ENCODE measurements at regions not wholly inside any gene's neighbourhood (a gene's known extent, or its start where the extent isn't known, plus 50 kb on each side); places are given as distances from the start of the nearest gene placed in this dataset.

DNA sequence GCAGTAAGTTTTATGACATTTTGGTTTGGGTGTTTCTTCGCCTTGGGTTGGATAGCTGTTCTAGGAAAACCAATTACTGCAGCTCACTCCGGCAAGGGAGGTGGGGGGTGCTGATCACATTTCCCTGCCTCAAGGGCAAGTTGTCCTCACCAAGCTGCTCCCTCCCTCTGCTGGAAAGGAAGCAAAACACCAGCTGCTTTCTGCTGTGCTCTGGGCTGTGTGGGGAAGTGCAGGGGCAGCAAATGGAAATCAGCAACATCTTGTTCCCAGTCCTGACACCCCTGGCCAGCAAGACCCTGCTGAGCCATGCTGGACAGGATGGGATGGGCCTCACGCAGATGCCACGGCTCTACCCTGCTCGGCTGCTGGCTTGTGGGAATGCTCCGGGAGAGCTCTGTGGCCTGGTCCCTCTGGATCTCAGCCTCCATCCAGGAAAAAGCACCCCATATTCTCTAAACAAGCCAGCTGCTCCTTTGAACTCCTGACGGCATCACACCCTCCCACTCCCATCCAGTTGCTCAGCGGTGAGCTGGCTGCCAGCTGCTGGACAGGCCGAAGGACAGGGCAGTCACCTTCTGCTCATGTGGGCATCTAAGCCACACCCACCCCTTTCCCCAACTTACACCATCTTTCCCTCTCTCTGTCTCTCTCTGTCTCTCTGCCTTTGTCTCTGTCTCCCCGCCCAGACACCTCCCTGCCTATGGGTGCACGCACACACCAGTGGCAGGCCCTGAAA lies 52.4 kb upstream of the EIF5 start (continued):
- TF ChIP-seq, protein P1, sequence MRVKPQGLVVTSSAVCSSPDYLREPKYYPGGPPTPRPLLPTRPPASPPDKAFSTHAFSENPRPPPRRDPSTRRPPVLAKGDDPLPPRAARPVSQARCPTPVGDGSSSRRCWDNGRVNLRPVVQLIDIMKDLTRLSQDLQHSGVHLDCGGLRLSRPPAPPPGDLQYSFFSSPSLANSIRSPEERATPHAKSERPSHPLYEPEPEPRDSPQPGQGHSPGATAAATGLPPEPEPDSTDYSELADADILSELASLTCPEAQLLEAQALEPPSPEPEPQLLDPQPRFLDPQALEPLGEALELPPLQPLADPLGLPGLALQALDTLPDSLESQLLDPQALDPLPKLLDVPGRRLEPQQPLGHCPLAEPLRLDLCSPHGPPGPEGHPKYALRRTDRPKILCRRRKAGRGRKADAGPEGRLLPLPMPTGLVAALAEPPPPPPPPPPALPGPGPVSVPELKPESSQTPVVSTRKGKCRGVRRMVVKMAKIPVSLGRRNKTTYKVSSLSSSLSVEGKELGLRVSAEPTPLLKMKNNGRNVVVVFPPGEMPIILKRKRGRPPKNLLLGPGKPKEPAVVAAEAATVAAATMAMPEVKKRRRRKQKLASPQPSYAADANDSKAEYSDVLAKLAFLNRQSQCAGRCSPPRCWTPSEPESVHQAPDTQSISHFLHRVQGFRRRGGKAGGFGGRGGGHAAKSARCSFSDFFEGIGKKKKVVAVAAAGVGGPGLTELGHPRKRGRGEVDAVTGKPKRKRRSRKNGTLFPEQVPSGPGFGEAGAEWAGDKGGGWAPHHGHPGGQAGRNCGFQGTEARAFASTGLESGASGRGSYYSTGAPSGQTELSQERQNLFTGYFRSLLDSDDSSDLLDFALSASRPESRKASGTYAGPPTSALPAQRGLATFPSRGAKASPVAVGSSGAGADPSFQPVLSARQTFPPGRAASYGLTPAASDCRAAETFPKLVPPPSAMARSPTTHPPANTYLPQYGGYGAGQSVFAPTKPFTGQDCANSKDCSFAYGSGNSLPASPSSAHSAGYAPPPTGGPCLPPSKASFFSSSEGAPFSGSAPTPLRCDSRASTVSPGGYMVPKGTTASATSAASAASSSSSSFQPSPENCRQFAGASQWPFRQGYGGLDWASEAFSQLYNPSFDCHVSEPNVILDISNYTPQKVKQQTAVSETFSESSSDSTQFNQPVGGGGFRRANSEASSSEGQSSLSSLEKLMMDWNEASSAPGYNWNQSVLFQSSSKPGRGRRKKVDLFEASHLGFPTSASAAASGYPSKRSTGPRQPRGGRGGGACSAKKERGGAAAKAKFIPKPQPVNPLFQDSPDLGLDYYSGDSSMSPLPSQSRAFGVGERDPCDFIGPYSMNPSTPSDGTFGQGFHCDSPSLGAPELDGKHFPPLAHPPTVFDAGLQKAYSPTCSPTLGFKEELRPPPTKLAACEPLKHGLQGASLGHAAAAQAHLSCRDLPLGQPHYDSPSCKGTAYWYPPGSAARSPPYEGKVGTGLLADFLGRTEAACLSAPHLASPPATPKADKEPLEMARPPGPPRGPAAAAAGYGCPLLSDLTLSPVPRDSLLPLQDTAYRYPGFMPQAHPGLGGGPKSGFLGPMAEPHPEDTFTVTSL (CRISPR knock-in tag; IDR thresholded peaks at IDR 0.05; ENCODE audit: borderline replicate concordance) = no peak
- TF ChIP-seq ZNF710 (CRISPR knock-in tag; IDR thresholded peaks at IDR 0.05; ENCODE audit: borderline replicate concordance) (peak; percentile 22; the same call in 1 of the 2 replicates), FOXJ3 (CRISPR knock-in tag; IDR thresholded peaks at IDR 0.05; ENCODE audit: borderline replicate concordance) (no peak), ELF3 (CRISPR knock-in tag; IDR thresholded peaks at IDR 0.05) (no peak), HDAC2 (CRISPR knock-in tag; IDR thresholded peaks at IDR 0.05) (no peak), HHEX (CRISPR knock-in tag; IDR thresholded peaks at IDR 0.05) (no peak), GABPA (IDR thresholded peaks at IDR 0.05; ENCODE audit: low read depth, low read length) (no peak), GABPA (CRISPR knock-in tag; IDR thresholded peaks at IDR 0.05; ENCODE audit: low read depth) (no peak), ATF4 (CRISPR knock-in tag; IDR thresholded peaks at IDR 0.05) (no peak), HNF4A (CRISPR knock-in tag; IDR thresholded peaks at IDR 0.05) (no peak), SIN3B (IDR thresholded peaks at IDR 0.05; ENCODE audit: low read length) (no peak), MED1 (CRISPR knock-in tag; IDR thresholded peaks at IDR 0.05) (no peak), NRL (CRISPR knock-in tag; IDR thresholded peaks at IDR 0.05; ENCODE audit: borderline replicate concordance) (no peak), RXRA (CRISPR knock-in tag; IDR thresholded peaks at IDR 0.05) (no peak), NR2F1 (CRISPR knock-in tag; IDR thresholded peaks at IDR 0.05) (no peak), SMAD3 (CRISPR knock-in tag; IDR thresholded peaks at IDR 0.05) (no peak), MTF2 (CRISPR knock-in tag; IDR thresholded peaks at IDR 0.05; ENCODE audit: borderline replicate concordance) (no peak), MIER3 (CRISPR knock-in tag; IDR thresholded peaks at IDR 0.05; ENCODE audit: borderline replicate concordance) (no peak)
- TF ChIP-seq, protein P2, sequence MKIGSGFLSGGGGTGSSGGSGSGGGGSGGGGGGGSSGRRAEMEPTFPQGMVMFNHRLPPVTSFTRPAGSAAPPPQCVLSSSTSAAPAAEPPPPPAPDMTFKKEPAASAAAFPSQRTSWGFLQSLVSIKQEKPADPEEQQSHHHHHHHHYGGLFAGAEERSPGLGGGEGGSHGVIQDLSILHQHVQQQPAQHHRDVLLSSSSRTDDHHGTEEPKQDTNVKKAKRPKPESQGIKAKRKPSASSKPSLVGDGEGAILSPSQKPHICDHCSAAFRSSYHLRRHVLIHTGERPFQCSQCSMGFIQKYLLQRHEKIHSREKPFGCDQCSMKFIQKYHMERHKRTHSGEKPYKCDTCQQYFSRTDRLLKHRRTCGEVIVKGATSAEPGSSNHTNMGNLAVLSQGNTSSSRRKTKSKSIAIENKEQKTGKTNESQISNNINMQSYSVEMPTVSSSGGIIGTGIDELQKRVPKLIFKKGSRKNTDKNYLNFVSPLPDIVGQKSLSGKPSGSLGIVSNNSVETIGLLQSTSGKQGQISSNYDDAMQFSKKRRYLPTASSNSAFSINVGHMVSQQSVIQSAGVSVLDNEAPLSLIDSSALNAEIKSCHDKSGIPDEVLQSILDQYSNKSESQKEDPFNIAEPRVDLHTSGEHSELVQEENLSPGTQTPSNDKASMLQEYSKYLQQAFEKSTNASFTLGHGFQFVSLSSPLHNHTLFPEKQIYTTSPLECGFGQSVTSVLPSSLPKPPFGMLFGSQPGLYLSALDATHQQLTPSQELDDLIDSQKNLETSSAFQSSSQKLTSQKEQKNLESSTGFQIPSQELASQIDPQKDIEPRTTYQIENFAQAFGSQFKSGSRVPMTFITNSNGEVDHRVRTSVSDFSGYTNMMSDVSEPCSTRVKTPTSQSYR (CRISPR knock-in tag; IDR thresholded peaks at IDR 0.05; ENCODE audit: borderline replicate concordance) = peak; percentile 7; the same call in 1 of the 2 replicates

All from HepG2 (cell line).